GM19438 (cell line): ENCODE measurements at regions not wholly inside any gene's neighbourhood (a gene's known extent, or its start where the extent isn't known, plus 50 kb on each side); places are given as distances from the start of the nearest gene placed in this dataset.

ENCODE experiments used
- ATAC-seq: cut with Tn5 transposase; IDR thresholded peaks from one replicate; pipeline ENCODE4 v1.9.1; 2021; ENCODE audit warnings: low read depth; ENCODE audit not compliant: unreplicated experiment

DNA sequence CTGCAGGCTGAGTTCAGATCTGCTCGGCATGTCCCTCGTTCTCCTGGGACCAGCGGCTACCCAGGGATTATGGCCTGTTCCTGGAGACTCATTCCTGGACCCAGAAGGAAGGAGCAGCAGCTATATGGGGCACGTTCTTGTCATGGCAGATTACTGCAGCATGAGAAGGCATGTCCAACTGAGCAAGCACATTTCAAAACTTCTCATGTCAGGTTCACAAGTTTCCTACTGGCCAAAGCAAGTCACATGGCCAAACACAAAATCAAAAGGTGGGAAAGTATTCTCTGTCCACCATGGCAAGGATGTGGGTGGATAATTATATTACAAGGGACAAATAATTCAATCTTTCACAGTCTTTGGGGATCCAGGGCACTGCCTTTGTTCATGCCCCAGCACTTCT, 71.9 kb upstream of the C15orf39 start:
- no peak for ATAC-seq

DNA sequence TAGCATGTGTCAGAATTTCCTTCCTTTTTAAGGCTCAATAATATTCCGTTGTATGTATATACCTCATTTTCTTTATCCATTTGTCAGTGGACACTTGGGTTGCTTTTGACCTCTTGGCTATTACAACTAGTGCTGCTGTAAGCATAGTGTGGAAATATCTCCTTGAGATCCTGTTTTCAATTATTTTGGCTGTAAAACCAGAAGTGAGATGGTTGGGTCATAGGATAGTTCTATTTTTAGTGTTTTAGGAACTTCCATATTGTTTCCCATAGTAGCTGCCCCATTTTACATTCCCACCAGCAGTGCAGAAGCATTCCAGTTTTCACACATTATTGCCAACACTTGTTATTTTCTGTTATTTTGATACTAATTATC, 70.4 kb upstream of the C15orf39 start:
- peak; percentile 11 for ATAC-seq

DNA sequence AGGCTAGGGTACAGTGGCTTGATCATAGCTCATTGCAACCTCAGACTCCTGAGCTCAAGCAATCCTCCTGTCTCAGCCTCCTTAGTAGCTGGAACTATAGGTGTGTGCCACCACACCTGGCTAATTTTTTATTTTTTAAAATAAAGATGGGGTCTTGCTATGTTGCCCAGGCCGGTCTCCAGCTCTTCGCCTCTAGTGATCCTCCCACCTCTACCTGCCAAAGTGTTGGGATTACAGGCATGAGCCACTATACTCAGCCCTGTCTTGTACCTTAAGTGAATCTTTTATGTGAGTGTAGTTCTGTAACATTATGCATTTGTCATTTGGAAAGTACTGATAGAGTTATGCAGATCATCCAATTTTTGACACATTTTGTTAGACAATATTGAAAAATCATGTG, 66.9 kb upstream of the C15orf39 start:
- no peak for ATAC-seq

DNA sequence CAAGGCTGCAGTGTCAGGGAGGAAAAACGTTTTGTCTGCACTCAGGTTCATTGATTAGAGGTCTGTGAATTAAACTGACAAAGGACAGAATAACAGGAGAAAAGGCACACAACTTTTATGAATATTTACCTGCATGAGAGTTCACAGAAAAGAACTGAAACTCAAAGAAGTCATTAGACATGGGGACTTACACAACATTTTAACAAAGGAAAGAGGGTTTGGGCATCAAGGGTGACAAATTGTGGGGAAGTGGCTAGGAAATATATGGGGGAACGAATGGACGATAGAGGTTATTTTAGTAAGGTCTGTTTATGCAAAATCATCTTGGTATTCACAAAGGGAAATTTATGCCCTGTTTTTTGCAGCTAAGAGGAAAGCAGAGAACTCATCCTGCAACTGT, 65.6 kb upstream of the C15orf39 start:
- ATAC-seq, result no peak

DNA sequence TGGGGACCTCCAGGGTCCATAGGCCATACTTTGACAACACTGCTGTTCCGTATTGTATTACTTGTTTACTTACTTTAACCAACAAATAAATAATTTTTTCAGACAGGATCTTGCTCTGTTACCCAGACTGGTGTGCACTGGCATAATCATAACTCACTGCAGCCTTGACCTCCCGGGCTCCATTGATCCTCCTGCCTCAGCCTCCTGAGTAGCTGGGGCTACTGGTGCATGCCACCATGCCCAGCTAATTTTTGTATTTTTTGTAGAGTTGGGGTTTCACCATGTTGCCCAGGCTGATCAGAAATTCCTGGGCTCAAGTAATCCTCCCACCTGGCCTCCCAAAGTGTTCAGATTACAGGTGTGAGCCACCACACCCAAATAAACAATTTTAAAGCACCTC, 64.9 kb upstream of the C15orf39 start:
- no peak for ATAC-seq

DNA sequence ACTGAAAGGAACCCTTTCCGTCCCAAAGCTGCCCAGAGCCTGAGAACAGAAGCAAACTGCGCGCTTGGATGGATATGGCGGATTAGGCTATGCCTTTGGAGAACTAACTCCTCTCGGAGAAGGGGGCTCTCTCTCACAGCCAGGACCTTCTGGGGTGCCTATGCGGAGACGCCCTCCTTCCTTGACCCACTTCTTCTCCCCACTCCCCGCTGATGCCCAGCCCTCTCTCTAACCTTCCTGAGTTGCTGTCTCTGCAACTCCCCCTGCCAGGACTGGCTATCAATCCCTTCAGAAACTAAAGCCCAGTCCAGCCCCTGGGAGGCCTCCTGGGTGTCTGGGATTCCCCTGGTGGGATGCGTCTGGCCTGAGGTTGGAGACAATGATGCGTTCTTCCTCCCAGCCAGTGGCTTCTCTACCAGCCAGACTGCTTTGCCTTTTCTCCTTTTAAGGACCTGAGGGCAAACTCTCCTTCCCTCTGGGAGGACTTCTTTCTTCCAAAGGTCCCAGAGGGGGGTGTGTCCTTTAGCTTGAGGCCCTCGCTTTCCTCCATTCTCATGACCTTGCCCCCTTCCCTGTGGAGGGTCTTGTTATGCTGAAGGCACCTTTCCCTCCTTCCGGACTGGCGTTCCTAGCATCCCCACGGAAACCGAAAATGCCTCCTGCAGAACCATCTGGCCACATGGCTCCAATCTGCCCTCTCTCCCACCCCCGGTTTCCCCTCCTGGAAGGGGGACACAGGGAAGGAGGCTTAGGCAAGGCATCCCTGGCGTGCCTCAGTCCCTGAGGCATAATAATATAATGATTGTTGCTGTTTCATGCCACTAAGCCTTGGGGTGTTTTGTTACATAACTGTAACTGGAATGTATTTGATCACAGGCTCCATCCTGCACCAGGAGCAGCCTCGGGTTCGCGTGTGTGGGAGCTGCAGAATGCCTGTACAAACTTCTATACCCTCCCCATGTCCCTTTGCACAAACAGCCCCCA, 63.4 kb upstream of the C15orf39 start:
- no peak for ATAC-seq

DNA sequence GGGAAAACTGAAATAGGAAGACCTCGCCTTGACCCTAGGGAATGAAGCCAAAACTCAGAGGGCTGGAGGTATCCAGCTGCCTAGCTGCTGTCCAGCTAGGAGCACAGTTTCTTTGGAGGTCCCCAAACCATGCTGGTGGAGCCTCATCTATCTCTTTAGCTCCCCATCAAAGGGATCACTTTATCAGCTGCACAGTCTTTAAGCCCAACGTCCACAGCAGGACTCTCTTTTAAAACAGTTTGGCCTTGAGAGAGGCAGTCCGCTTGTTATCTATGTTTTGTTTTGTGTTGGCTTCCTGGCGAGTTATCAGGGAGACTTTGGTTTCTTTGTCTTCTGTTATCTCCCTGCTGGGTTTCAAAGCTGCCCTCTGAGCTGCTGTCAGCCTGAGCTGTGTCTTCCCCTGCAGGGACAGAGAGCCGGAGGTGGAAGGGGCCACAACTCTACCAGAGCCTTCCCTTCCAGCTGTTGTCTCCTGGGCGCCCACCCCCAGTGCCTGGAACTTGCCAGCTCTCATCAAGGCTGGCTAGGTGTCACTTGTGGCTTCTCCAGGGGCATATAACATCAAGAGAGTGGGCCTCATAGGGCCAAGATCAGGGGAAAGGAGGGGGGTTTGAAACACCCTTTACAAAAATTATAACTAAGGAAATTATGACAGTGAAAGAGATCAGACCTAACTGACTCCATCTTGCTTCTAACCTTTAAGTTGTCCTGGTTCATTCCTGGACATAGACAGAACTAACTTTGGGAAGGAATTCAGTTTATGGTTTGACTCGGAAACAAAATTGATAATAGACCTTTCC, 61.4 kb upstream of the C15orf39 start:
- no peak for ATAC-seq

DNA sequence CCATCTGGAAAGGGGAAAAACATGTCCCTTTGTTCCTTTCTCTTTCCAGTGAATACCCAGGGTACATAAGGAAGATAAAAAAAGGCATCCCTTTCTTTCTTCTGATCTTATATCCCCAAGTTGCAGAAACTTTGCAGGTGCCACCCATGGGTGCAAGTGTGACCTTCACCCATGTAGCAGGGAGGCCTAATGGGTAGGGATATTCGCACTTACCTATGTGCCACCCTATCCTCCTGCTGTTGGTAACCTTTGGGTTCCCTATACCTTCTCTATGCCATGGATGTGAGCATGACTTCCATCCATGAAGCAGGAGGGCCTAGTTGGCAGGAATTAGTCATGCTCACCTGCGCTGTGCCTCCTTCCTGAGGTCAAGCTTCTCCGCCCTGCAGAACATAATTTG, 59.2 kb upstream of the C15orf39 start:
- no peak for ATAC-seq

DNA sequence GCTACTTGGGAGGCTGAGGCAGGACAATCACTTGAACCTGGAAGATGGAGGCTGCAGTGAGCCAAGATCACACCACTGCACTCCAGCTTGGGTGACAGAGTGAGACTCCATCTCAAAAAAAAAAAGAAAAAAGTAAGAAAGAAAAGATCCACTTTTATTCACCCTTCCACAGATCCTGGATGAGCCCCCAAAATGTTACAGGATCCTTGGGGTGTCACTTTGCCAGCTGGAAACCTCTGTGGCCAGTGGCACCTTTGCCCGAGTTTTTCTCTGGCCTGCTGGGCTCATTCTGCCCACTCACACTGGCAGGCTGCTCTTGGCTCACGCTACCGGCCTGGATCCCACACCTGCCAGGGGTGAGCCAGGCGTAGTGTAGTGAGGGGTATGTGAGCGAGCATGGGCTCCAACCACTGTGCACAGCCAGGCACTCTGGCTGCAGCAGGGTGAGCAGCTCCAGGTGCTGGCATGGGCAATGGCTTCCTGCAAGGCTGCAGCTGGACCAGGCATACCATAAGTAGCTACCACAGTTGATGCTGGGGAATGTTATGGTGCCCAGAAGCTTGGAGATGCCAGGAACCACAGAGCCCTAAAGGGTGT, 57.8 kb upstream of the C15orf39 start:
- no peak for ATAC-seq

DNA sequence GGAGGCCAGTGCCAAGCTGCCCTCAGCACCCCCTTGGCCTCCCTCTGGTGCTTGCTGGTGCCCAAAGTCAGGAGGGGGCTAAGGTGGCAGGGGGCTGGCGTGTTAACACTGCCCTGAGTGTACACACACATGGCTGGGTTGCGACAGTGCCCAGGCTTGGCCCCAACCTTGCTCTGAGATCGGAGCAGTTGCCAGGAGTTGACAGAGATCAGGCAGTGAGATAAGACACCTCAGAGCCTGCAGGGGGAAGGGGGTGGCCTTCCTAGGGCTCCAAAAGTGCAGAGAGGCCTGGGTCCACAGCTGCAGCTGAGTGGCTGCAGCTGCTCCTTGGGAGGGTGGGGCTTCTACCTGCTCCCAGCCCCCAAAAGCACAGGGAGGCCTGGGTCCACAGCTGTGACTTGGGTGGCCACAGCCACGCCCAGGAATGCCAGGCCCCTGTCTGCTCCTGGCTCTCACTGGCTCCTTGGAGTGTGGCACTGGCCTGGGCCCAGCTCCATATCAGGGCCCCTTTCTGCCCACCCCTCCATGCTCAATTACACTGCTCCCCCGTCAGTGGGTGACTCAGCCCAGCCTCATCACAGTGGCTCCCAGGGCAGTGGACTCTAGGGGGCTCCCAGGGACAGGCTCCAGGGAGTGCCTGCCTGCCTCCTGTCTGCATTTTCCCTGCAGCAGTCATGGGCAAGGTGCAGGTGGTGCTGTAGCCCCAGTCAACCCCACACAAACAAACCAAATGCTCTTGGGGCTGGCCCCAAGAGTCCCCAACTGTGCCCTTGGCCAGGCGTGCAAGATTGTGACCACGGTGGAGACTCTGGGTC, 56.4 kb upstream of the C15orf39 start:
- ATAC-seq, result no peak

DNA sequence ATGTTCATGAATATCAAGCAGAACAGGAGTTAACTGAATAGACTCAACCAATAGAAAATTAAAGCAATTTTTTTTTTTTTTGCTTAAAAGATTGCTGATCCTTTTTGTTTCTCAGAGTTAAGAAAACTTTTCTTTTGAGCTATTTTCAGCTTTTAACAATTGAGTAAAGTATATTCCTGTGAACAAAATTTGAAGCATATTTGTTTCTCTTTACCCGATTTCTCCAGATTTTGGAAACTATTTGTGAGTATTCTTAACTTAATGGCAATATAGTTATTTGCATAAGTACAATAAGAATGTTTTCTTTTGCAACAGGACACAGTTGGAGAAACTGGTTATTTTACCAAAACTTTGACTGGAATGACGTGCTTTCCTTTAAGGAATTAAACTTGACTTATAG, 53.4 kb upstream of the C15orf39 start:
- no peak for ATAC-seq

DNA sequence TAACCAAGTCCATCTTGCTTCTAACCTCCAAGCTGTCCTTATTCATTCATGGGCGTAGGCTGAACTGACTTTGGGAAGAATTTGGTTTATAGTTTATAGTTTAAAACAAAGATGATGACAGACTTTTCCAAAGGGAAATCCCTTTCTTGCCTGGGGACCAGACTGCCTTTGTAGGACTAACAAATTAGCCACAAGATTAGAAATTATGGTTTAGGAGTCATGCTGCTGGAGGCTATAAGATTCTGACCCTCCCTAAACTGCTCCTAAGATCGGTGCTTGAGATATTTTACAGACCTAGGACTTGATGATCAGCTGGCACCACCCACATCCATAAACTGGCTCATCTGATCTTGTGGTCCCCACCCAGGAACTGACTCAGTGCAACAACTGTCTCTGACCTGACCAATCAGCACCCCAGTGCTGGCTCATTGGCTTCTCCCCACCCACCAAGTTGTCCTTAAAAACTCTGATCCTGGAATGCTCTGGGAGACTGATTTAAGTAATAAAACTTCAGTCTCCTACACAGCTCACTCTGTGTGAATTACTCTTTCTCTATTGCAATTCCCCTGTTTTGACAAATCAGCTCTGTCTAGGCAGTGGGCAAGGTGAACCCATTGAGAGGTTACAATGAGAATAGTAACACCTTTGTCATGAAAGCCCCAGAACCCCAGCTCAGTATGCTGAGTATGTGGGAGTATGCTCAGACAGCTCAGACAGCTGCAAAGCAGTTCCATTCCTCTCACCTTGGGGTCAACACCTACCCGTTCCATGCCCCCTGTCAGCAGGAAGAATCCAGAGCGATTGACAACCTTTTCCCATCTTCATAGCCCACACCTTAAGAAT, 51.6 kb upstream of the C15orf39 start:
- no peak for ATAC-seq

DNA sequence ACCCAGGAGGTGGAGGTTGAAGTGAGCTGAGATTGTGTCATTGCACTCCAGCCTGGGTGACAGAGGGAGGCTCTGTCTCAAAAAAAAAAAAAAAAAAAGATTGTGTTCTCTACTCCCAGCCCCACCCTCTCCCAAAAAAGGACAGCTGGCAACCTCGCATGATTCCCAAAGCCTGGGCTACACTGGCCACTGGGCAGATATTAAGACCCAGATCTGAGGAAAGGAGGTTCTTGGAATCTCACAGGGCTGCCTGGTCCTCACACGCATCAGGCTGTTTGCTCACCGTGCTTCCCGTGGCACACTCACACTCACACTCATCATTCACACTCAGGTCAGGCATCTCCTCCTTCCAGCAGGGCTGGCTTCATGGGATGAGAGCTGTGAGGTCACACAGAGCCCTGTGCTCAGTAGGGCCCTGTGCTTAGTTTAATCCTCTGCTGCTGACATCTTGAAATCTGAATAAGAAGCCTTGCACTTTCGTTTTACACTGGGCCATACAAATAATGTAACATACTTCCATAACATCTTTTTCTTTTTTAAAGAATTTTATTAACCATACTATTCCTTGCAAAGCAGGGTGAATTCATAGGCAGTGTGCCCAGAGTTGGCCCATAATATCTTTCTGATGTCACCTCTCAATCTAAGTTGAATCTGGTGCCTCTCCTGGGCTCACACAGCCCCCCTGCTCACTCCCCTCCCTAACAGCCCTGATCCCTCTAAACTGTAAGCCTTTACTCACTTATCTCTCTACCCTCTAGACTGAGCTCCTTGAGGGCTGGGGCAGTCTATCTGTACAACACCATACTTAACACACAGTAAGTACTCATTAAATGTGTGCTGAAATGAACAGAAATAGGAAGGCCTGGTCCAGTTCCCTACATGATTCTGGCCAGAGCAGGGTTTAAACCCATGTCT, 50.2 kb upstream of the C15orf39 start:
- no peak for ATAC-seq
